Ishikawa (cell line): ENCODE measurements at regions not wholly inside any gene's neighbourhood (a gene's known extent, or its start where the extent isn't known, plus 50 kb on each side); places are given as distances from the start of the nearest gene placed in this dataset.

Experiments
- CEBPB ChIP-seq: IDR thresholded peaks from 2 replicates; pipeline ENCODE4 v1.6.1; 2012
- CREB1 ChIP-seq: IDR thresholded peaks from 2 replicates; pipeline ENCODE4 v1.6.1; 2012; ENCODE audit warnings: low read depth
- EGR1 ChIP-seq: IDR thresholded peaks from 2 replicates; pipeline ENCODE4 v1.6.1; 2012
- EP300 ChIP-seq: IDR thresholded peaks from 2 replicates; pipeline ENCODE4 v1.6.1; 2012; ENCODE audit warnings: borderline replicate concordance
- FOXM1 ChIP-seq: IDR thresholded peaks from 2 replicates; pipeline ENCODE4 v1.6.1; 2012; ENCODE audit warnings: low read depth, borderline replicate concordance
- MAX ChIP-seq: IDR thresholded peaks from 2 replicates; pipeline ENCODE4 v1.6.1; 2012
- NFIC ChIP-seq: IDR thresholded peaks from 2 replicates; pipeline ENCODE4 v1.6.1; 2012
- RAD21 ChIP-seq: IDR thresholded peaks from 2 replicates; pipeline ENCODE4 v1.6.1; 2012; ENCODE audit warnings: low read depth
- TAF1 ChIP-seq: IDR thresholded peaks from 2 replicates; pipeline ENCODE4 v1.6.1; 2012; ENCODE audit warnings: low read depth, mild to moderate bottlenecking
- TCF12 ChIP-seq: IDR thresholded peaks from 2 replicates; pipeline ENCODE4 v1.6.1; 2012; ENCODE audit warnings: low read depth
- TEAD4 ChIP-seq: IDR thresholded peaks from 2 replicates; pipeline ENCODE4 v1.6.1; 2012
- YY1 ChIP-seq: IDR thresholded peaks from 2 replicates; pipeline ENCODE4 v1.6.1; 2012; ENCODE audit warnings: low read depth
- ZBTB7A ChIP-seq: IDR thresholded peaks from 2 replicates; pipeline ENCODE4 v1.6.1; 2012; ENCODE audit warnings: low read depth
- TF ChIP-seq, protein P1 (sequence below): IDR thresholded peaks from 2 replicates; pipeline ENCODE4 v1.6.1; 2012
- TF ChIP-seq, protein P2 (sequence below): IDR thresholded peaks from 2 replicates; pipeline ENCODE4 v1.6.1; 2012; ENCODE audit warnings: low read depth, mild to moderate bottlenecking

DNA sequence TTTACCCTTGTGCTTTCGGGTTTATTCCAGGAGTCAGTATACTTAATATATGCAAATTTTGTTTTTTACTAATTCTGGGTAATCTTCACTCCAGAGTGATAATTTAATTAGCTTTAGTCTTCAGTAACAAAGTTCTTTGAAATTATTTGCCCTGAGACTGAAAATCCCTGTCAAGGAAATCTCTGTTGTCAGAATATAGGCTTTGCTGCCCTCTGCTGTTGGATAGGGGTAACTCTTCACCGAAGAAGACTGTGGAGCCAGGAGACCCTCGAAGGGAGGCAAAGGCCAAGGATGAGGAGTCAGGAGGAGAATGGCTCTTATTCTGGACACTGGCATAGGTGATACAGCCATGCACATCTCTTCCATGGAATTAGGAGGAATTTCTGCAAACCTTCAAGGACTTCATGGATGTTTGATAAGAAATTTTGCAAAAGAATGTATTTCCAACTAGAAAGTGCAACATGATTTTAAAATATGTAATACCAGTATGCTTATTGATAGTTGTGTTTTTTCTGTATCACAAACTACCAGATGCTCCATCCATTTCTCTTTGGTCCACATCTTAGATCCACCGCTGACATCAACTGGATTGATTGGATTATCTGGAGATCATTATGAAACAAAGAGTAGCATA lies 182.3 kb downstream of the RDH14 start:
- TF ChIP-seq, protein P1, sequence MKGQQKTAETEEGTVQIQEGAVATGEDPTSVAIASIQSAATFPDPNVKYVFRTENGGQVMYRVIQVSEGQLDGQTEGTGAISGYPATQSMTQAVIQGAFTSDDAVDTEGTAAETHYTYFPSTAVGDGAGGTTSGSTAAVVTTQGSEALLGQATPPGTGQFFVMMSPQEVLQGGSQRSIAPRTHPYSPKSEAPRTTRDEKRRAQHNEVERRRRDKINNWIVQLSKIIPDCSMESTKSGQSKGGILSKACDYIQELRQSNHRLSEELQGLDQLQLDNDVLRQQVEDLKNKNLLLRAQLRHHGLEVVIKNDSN, result no peak
- TF ChIP-seq ZBTB7A (no peak), RAD21 (peak; percentile 70)

DNA sequence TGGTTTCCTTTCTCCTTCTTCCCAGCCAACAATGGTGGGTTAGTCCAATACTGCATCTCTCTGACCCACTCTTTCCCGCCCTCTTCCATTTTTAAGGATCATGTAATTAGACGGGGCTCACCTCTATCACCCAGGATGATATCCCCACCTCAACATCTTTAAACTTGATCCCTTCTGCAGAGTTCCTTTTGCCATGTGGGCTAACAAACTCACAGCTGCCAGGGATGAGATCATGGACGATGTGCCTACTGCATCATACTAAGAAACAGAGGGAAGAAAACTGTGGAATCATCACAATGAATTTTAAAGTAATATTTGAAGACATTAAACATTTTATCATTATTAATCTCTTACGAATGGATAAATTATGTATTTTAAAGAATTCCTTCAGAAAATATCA lies 183.5 kb downstream of the RDH14 start:
- no peak for TF ChIP-seq TCF12
- no peak for TF ChIP-seq ZBTB7A
- TF ChIP-seq NFIC, result no peak
- no peak for TF ChIP-seq EP300
- TF ChIP-seq MAX, result no peak
- TF ChIP-seq FOXM1, result no peak
- TF ChIP-seq CREB1, result no peak
- no peak for TF ChIP-seq EGR1
- TF ChIP-seq CEBPB, result no peak
- no peak for TF ChIP-seq YY1
- TF ChIP-seq, protein P2, sequence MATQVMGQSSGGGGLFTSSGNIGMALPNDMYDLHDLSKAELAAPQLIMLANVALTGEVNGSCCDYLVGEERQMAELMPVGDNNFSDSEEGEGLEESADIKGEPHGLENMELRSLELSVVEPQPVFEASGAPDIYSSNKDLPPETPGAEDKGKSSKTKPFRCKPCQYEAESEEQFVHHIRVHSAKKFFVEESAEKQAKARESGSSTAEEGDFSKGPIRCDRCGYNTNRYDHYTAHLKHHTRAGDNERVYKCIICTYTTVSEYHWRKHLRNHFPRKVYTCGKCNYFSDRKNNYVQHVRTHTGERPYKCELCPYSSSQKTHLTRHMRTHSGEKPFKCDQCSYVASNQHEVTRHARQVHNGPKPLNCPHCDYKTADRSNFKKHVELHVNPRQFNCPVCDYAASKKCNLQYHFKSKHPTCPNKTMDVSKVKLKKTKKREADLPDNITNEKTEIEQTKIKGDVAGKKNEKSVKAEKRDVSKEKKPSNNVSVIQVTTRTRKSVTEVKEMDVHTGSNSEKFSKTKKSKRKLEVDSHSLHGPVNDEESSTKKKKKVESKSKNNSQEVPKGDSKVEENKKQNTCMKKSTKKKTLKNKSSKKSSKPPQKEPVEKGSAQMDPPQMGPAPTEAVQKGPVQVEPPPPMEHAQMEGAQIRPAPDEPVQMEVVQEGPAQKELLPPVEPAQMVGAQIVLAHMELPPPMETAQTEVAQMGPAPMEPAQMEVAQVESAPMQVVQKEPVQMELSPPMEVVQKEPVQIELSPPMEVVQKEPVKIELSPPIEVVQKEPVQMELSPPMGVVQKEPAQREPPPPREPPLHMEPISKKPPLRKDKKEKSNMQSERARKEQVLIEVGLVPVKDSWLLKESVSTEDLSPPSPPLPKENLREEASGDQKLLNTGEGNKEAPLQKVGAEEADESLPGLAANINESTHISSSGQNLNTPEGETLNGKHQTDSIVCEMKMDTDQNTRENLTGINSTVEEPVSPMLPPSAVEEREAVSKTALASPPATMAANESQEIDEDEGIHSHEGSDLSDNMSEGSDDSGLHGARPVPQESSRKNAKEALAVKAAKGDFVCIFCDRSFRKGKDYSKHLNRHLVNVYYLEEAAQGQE, result no peak
- TF ChIP-seq RAD21, result no peak
- no peak for TF ChIP-seq TEAD4
- TF ChIP-seq TAF1, result no peak
- TF ChIP-seq, protein P1, result no peak

- TF ChIP-seq TCF12 (no peak), RAD21 (no peak), EP300 (no peak), ZBTB7A (no peak), NFIC (no peak), CEBPB (no peak), CREB1 (no peak)
- TF ChIP-seq, protein P1, result no peak
- TF ChIP-seq, protein P2, result no peak
Observed at GRCh38 chr2:18373664-18374063, 186.8 kb downstream of the RDH14 start.

- TF ChIP-seq, protein P2, result no peak
- no peak for TF ChIP-seq NFIC
- no peak for TF ChIP-seq TEAD4
- no peak for TF ChIP-seq FOXM1
- TF ChIP-seq, protein P1, result no peak
Observed at GRCh38 chr2:18373081-18373480, 187.4 kb downstream of the RDH14 start.
